ENCODE measurements at regions not wholly inside any gene's neighbourhood (a gene's known extent, or its start where the extent isn't known, plus 50 kb on each side); places are given as distances from the start of the nearest gene placed in this dataset.

- no peak for DNase-seq (ENCODE audit: low read depth)
These were observed 78.0 kb upstream of the NHSL1 start for GRCh38 chr6:138577151-138577915.

GRCh38 chr6:138580040-138580439, 80.7 kb upstream of the NHSL1 start:
- DNase-seq (ENCODE audit: low read depth) = no peak

- DNase-seq (ENCODE audit: low read depth) = no peak
These were observed 81.5 kb upstream of the NHSL1 start for GRCh38 chr6:138580801-138581200.

GRCh38 chr6:138582573-138582972, 83.3 kb upstream of the NHSL1 start:
- no peak for DNase-seq (ENCODE audit: low read depth)

- no peak for DNase-seq (ENCODE audit: low read depth)
These were observed 87.3 kb upstream of the NHSL1 start for GRCh38 chr6:138586638-138587037.

GRCh38 chr6:138588805-138589434, 89.6 kb upstream of the NHSL1 start:
- peak; percentile 6 for DNase-seq (ENCODE audit: low read depth)

GRCh38 chr6:138590796-138591709, 91.8 kb upstream of the NHSL1 start:
- DNase-seq (ENCODE audit: low read depth) = peak; percentile 12

- DNase-seq (ENCODE audit: low read depth) = no peak
These were observed 93.4 kb upstream of the NHSL1 start for GRCh38 chr6:138592749-138593123.

GRCh38 chr6:138593124-138593877, 94.0 kb upstream of the NHSL1 start:
- DNase-seq (ENCODE audit: low read depth) = peak; percentile 2

GRCh38 chr6:138593909-138594757, 94.8 kb upstream of the NHSL1 start:
- no peak for DNase-seq (ENCODE audit: low read depth)

GRCh38 chr6:138594758-138595140, 95.5 kb upstream of the NHSL1 start:
- DNase-seq (ENCODE audit: low read depth) = no peak

GRCh38 chr6:138596126-138596525, 96.8 kb upstream of the NHSL1 start:
- no peak for DNase-seq (ENCODE audit: low read depth)

GRCh38 chr6:138596591-138596990, 97.3 kb upstream of the NHSL1 start:
- DNase-seq (ENCODE audit: low read depth) = no peak

- no peak for DNase-seq (ENCODE audit: low read depth)
These were observed 98.0 kb upstream of the NHSL1 start for GRCh38 chr6:138597336-138597735.

GRCh38 chr6:138598562-138599173, 99.4 kb upstream of the NHSL1 start:
- DNase-seq (ENCODE audit: low read depth) = no peak

- DNase-seq (ENCODE audit: low read depth) = no peak
These were observed 101.0 kb upstream of the NHSL1 start for GRCh38 chr6:138600261-138600660.

GRCh38 chr6:138600726-138601125, 101.4 kb upstream of the NHSL1 start:
- no peak for DNase-seq (ENCODE audit: low read depth)

- no peak for DNase-seq (ENCODE audit: low read depth)
These were observed 101.8 kb upstream of the NHSL1 start for GRCh38 chr6:138601128-138601527.

- no peak for DNase-seq (ENCODE audit: low read depth)
These were observed 106.7 kb upstream of the NHSL1 start for GRCh38 chr6:138605958-138606357.

All from stimulated activated CD8-positive, alpha-beta memory T cell treated with anti-CD3 and anti-CD28 coated beads, Interleukin-7, amount 100 ng/mL, for 24 hours (primary cell).